ENCODE measurements at regions not wholly inside any gene's neighbourhood (a gene's known extent, or its start where the extent isn't known, plus 50 kb on each side); places are given as distances from the start of the nearest gene placed in this dataset.

DNA sequence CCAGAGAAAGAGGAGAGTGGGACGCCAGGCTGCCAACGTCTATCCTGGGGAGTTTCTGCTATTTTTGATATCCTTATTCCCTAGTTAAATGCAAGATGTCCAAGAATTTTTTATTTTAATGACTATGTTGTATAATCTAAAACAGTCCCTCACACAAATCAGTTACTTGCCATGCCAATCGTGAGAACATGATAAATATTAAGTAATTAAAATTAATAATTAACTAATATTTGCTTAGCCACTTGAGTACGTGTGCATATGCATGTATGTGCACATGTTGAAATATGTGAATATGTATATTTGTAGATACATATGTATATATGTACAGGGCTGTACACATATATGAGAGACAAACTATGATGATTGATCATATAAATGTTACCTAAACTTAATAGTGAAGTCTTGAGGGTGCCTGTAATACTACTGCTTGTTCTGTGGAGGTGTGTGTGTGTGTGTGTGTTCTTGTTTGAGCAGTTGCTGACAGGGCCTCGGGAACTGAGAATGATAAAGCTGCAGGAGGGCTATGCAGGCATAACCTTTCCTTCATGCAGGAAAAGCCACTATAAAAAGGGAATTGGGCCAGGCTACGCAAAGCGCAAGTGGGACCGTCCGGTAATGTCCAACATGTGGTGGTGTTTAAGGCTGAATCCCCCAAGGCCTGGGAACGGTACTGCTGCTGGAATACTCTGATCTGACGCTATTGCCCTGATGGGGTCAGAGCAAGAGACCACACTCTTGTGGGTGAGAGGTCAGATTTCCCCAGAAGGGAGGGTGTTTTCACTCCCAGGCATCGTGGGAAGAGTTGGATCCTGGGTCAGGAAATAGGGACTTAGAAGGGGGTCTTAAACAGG lies 148.3 kb upstream of the TBX18 start:
- Histone ChIP-seq H3K27ac (ENCODE audit: insufficient read depth, low read depth, low read length, poor library complexity, severe bottlenecking) (no peak overlapping the region), H3K9me3 (ENCODE audit: control insufficient read depth, low read length) (no peaks in the 10 kb centered on the region), H3K36me3 (ENCODE audit: control insufficient read depth, insufficient read depth, low read length) (no peaks in the 10 kb centered on the region), H3K4me1 (ENCODE audit: control insufficient read depth, insufficient read depth, low read length) (no peaks in the 10 kb centered on the region), H3K4me3 (ENCODE audit: insufficient read depth, low read depth, low read length) (no peak overlapping the region), H3K27me3 (ENCODE audit: control insufficient read depth, insufficient read depth, low read length, poor library complexity, severe bottlenecking) (no peaks in the 10 kb centered on the region)
- WGBS, 2 experiments = 87 to 93% methylated on average over 8 to 10 of the region's 12 CpGs

DNA sequence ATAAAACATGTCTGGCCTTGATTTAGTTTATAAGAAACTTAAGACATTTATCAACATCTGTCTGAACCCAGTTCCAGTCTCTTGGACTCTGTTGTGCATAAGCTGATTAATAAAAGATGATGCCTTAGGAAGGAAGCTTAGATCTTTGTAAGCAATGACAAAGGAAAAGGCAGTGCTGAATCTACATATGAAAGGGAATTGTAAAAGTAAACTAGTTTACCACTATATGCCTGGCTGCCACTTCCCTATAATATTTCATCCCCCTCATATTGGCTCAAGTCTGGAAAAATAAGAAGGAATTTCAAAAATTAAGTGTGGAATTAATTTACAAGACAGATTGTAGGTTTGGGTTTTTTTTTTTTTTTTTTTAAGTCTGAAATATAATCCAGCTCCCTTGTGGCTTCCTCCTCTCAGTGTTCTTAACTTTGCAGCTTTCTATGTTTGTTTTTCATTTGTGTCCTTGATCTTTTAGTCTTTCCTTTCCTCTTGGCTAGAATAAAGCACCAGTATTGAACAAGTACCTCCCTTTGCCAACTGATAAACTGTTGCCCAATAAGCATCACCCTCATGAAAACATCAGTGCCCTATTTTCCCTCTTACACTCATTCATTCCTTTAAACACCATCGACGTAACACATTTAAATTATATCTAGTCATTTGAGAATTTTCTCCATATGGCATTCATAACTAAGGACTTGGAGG lies 146.7 kb upstream of the TBX18 start:
- Histone ChIP-seq H3K27ac (ENCODE audit: insufficient read depth, low read depth, low read length, poor library complexity, severe bottlenecking) (no peak overlapping the region), H3K4me1 (ENCODE audit: control insufficient read depth, insufficient read depth, low read length) (no peaks in the 10 kb centered on the region), H3K27me3 (ENCODE audit: control insufficient read depth, insufficient read depth, low read length, poor library complexity, severe bottlenecking) (no peaks in the 10 kb centered on the region), H3K4me3 (ENCODE audit: insufficient read depth, low read depth, low read length) (no peak overlapping the region), H3K36me3 (ENCODE audit: control insufficient read depth, insufficient read depth, low read length) (no peaks in the 10 kb centered on the region), H3K9me3 (ENCODE audit: control insufficient read depth, low read length) (no peaks in the 10 kb centered on the region)
- 88% methylated on average over 2 of the region's 2 CpGs; no CpG with 5 or more reads in 1 of the 2 experiments for WGBS, 2 experiments

DNA sequence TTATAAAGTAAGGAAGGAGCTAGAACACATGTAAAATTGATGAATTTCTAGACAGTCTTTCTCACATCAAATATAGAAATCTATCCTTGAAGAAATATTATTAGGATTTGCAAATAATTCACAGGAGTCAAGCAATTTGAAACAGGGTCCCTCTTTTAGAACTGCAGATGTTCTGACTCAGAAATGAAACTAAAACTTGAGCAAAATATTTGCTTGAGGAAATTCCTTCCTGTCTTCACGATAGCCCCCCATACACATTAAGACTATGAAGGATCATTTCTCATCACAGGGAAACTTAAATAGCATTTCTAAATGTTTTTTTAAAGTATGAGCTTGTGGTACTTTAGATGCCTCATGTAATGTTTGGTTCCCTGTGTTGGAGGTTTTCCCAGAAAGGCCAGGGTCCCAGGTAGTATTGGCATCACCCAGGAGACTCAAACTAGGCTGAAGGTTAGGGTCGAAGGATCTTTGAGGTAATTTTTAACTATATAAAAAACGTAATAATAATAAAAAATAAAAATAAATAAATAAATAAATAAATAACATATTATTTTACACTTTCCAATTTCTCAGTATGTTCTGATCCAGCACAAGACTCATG lies 144.0 kb upstream of the TBX18 start:
- Histone ChIP-seq H3K4me1 (ENCODE audit: control insufficient read depth, insufficient read depth, low read length) (no peaks in the 10 kb centered on the region), H3K9me3 (ENCODE audit: control insufficient read depth, low read length) (no peaks in the 10 kb centered on the region), H3K36me3 (ENCODE audit: control insufficient read depth, insufficient read depth, low read length) (no peaks in the 10 kb centered on the region), H3K4me3 (ENCODE audit: insufficient read depth, low read depth, low read length) (no peak overlapping the region), H3K27ac (ENCODE audit: insufficient read depth, low read depth, low read length, poor library complexity, severe bottlenecking) (no peak overlapping the region), H3K27me3 (ENCODE audit: control insufficient read depth, insufficient read depth, low read length, poor library complexity, severe bottlenecking) (no peaks in the 10 kb centered on the region)
- WGBS, 2 experiments = 86 to 100% methylated on average over 1 of the region's 3 CpGs

DNA sequence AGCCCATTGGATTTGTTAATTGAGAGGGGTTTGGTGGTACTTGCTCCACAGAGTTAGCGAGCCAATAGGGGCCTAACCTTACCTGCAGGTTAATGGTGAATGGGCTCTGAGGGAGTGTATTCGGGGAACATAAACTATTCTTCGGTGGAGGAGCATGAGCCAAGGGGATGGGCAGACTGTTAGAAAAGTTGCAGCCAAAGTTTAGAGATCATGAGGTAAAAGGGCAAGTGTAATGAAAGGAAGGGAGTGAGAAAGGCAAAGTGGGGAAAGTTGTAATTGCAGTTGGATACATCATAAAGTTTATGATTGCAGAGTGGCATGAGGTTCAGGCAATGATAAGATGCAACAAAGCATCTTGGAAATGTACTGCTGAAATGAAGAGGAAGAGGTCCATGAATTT lies 142.1 kb upstream of the TBX18 start:
- no peaks in the 10 kb centered on the region for H3K27me3 ChIP-seq (ENCODE audit: control insufficient read depth, insufficient read depth, low read length, poor library complexity, severe bottlenecking)
- H3K27ac ChIP-seq (ENCODE audit: insufficient read depth, low read depth, low read length, poor library complexity, severe bottlenecking) = no peak overlapping the region
- no peaks in the 10 kb centered on the region for H3K36me3 ChIP-seq (ENCODE audit: control insufficient read depth, insufficient read depth, low read length)
- no peaks in the 10 kb centered on the region for H3K9me3 ChIP-seq (ENCODE audit: control insufficient read depth, low read length)
- no peak overlapping the region for H3K4me3 ChIP-seq (ENCODE audit: insufficient read depth, low read depth, low read length)
- WGBS, 2 experiments = 95 to 96% methylated on average over 3 of the region's 3 CpGs
- H3K4me1 ChIP-seq (ENCODE audit: control insufficient read depth, insufficient read depth, low read length) = no peaks in the 10 kb centered on the region

DNA sequence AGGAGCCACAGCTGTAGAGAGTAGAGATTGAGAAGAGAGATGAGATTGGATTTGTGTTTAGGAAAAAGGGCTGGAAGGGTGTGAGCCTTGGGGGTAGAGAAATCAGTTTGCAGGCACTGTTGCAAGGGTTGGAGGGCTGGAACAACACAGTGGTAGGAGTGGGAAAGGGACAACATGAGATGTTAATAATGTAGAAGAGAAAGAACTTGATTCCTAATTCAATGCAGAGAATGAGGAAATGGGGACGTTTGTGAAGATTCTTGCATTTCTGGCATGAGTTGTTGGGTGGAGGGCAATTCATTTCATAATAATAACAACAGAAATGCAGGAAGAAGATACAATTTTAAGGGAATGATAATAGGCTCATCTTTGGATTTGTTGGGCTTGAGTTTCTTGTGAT lies 141.4 kb upstream of the TBX18 start:
- Histone ChIP-seq H3K9me3 (ENCODE audit: control insufficient read depth, low read length) (no peaks in the 10 kb centered on the region), H3K4me1 (ENCODE audit: control insufficient read depth, insufficient read depth, low read length) (no peaks in the 10 kb centered on the region), H3K27me3 (ENCODE audit: control insufficient read depth, insufficient read depth, low read length, poor library complexity, severe bottlenecking) (no peaks in the 10 kb centered on the region), H3K4me3 (ENCODE audit: insufficient read depth, low read depth, low read length) (no peak overlapping the region), H3K27ac (ENCODE audit: insufficient read depth, low read depth, low read length, poor library complexity, severe bottlenecking) (no peak overlapping the region), H3K36me3 (ENCODE audit: control insufficient read depth, insufficient read depth, low read length) (no peaks in the 10 kb centered on the region)
- WGBS, 2 experiments = 70 to 89% methylated on average over 1 of the region's 1 CpG

DNA sequence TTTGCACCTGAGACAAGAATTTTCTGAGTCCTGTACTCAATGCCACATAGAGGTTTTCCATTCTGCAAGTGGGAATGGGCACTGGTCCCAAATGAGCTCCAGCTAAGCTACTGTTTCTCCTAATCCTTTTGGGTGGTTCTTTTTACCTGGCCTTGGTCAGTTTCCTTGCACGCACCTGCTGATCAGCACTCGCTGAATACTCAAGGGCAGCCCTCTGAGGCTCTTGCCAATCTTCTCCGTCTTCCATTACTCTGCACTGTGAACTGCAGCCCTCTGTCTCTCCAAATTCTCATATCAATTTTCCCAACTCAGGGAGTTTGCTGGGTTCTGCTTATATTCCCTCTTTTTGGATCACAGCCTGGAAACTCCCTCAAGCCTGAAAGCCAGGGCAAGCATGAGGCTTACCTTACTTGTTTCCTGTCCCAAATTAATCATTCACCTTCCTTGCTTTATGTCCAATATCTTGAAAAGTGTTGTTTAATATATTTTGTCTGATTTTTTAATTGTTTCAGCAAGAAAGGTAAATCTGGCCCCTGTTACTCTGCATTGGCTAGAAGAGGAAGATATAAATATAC lies 138.0 kb upstream of the TBX18 start:
- no peaks in the 10 kb centered on the region for H3K36me3 ChIP-seq (ENCODE audit: control insufficient read depth, insufficient read depth, low read length)
- no peak overlapping the region for H3K4me3 ChIP-seq (ENCODE audit: insufficient read depth, low read depth, low read length)
- H3K4me1 ChIP-seq (ENCODE audit: control insufficient read depth, insufficient read depth, low read length) = no peaks in the 10 kb centered on the region
- no peaks in the 10 kb centered on the region for H3K27me3 ChIP-seq (ENCODE audit: control insufficient read depth, insufficient read depth, low read length, poor library complexity, severe bottlenecking)
- no peak overlapping the region for H3K27ac ChIP-seq (ENCODE audit: insufficient read depth, low read depth, low read length, poor library complexity, severe bottlenecking)
- WGBS, 2 experiments = 95 to 98% methylated on average over 3 of the region's 3 CpGs
- H3K9me3 ChIP-seq (ENCODE audit: control insufficient read depth, low read length) = no peaks in the 10 kb centered on the region

DNA sequence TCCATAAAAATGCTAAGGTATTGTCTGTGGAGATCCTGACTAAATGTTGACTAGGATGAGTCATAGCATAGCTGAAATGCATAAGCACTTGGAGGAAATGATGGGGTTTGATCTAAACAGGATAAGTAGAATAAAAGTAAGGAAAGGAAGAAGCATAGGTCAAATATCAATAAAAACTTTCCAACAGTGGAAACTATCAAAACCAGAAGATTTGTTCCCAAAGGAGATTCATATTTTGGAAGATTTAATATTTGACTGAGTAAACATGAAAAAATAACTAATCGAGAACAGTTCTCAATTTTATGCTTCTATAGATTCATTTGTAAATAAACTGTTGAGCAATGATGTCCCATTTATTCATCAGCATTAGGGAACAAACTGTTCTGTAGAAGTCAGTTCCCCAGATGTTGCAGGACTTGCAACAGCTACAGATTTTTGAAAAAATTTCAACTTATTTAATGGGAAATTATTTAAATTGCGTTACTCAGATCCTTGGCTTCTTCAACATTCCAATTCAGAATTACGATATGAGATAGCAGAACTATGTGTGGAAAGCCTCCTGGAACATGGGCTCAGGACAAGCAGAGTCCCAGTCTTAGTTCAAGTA lies 133.7 kb upstream of the TBX18 start:
- Histone ChIP-seq H3K27me3 (ENCODE audit: control insufficient read depth, insufficient read depth, low read length, poor library complexity, severe bottlenecking) (no peaks in the 10 kb centered on the region), H3K4me1 (ENCODE audit: control insufficient read depth, insufficient read depth, low read length) (no peaks in the 10 kb centered on the region), H3K9me3 (ENCODE audit: control insufficient read depth, low read length) (no peaks in the 10 kb centered on the region), H3K4me3 (ENCODE audit: insufficient read depth, low read depth, low read length) (no peak overlapping the region), H3K27ac (ENCODE audit: insufficient read depth, low read depth, low read length, poor library complexity, severe bottlenecking) (no peak overlapping the region), H3K36me3 (ENCODE audit: control insufficient read depth, insufficient read depth, low read length) (no peaks in the 10 kb centered on the region)
- WGBS, 2 experiments = 95 to 96% methylated on average over 2 of the region's 3 CpGs

DNA sequence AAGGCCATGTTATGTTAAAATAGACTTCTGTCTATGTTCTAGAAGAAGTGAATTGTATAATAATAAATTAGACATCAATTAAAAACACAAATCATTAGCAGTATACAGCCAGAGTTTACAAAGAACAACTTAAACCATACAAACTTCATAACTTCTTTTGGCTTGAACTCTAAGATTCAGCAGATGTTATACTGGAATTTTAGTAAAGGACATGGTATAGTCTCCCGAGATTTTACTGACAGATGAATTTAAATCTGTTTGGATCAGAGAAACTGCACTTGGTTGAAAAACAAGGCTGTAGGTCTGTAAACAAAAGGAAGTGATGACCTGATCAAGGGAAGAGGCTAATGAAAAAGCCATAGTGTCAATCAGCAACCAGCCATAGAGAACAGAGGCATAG lies 132.6 kb upstream of the TBX18 start:
- no peaks in the 10 kb centered on the region for H3K4me1 ChIP-seq (ENCODE audit: control insufficient read depth, insufficient read depth, low read length)
- no peaks in the 10 kb centered on the region for H3K36me3 ChIP-seq (ENCODE audit: control insufficient read depth, insufficient read depth, low read length)
- no peaks in the 10 kb centered on the region for H3K27me3 ChIP-seq (ENCODE audit: control insufficient read depth, insufficient read depth, low read length, poor library complexity, severe bottlenecking)
- no peak overlapping the region for H3K4me3 ChIP-seq (ENCODE audit: insufficient read depth, low read depth, low read length)
- no peak overlapping the region for H3K27ac ChIP-seq (ENCODE audit: insufficient read depth, low read depth, low read length, poor library complexity, severe bottlenecking)
- 88 to 100% methylated on average over 1 of the region's 1 CpG for WGBS, 2 experiments
- H3K9me3 ChIP-seq (ENCODE audit: control insufficient read depth, low read length) = no peaks in the 10 kb centered on the region

DNA sequence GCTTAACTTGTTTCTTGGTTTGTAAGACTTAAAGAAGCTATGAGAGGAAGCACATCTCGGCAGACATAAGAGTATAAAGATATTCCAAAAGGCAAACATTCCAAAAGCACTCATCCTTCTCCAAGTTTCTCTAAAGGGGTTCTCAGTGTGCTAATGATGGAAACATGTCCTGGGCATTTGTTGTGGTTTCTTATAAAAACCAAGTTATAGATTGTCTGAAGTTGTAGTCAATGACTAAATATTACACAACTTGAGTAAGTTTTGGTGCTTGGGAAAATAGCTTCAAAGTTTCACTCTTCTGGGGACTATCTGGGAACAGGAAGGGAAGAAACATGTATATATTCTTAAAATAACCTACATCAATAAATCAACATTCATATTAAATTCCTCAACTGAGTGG lies 128.3 kb upstream of the TBX18 start:
- 100% methylated on average over 1 of the region's 1 CpG; no CpG with 5 or more reads in 1 of the 2 experiments for WGBS, 2 experiments
- H3K27ac ChIP-seq (ENCODE audit: insufficient read depth, low read depth, low read length, poor library complexity, severe bottlenecking) = no peak overlapping the region
- H3K4me3 ChIP-seq (ENCODE audit: insufficient read depth, low read depth, low read length) = no peak overlapping the region
- no peaks in the 10 kb centered on the region for H3K27me3 ChIP-seq (ENCODE audit: control insufficient read depth, insufficient read depth, low read length, poor library complexity, severe bottlenecking)
- H3K36me3 ChIP-seq (ENCODE audit: control insufficient read depth, insufficient read depth, low read length) = no peaks in the 10 kb centered on the region
- no peaks in the 10 kb centered on the region for H3K4me1 ChIP-seq (ENCODE audit: control insufficient read depth, insufficient read depth, low read length)
- no peaks in the 10 kb centered on the region for H3K9me3 ChIP-seq (ENCODE audit: control insufficient read depth, low read length)
